T-helper 17 cell (primary cell): ENCODE measurements at regions not wholly inside any gene's neighbourhood (a gene's known extent, or its start where the extent isn't known, plus 50 kb on each side); places are given as distances from the start of the nearest gene placed in this dataset.
"Not testable (repeated sequence)": the region's sequence is repeated elsewhere in the genome, so short reads cannot be mapped to it uniquely, and the experiment has no call there.

Experiments
- ATAC-seq: fragments of 150-1000 bp; cut with Tn5 transposase; 2 replicates; pipeline ENCODE4 v1.10.0; 2021; ENCODE audit warnings: mild to moderate bottlenecking, moderate library complexity
- DNase-seq, 3 donors: peaks; one replicate each; pipeline versions ENCODE4 v3.0.0 to v3.0.0-alpha.2; 2020 to 2021
- H3K9me3 ChIP-seq: one replicate; pipeline ENCODE4 v1.7.0; 2013; ENCODE audit warnings: low read length, mild to moderate bottlenecking; ENCODE audit not compliant: control insufficient read depth, poor library complexity, severe bottlenecking
- H3K27ac Mint-ChIP-seq: one replicate; pipeline ENCODE4 v1.8.0; 2022; ENCODE audit warnings: mild to moderate bottlenecking, moderate library complexity, mixed read lengths
- H3K27me3 Mint-ChIP-seq: one replicate; pipeline ENCODE4 v1.8.0; 2022; ENCODE audit warnings: mixed read lengths
- H3K36me3 Mint-ChIP-seq: one replicate; pipeline ENCODE4 v1.8.0; 2022; ENCODE audit warnings: low read depth, mixed read lengths
- H3K4me1 Mint-ChIP-seq: one replicate; pipeline ENCODE4 v1.8.0; 2022; ENCODE audit warnings: mild to moderate bottlenecking, mixed read lengths
- H3K4me3 Mint-ChIP-seq: one replicate; pipeline ENCODE4 v1.8.0; 2022; ENCODE audit warnings: mild to moderate bottlenecking, moderate library complexity, mixed read lengths

- H3K27ac Mint-ChIP-seq, DNase-seq, ATAC-seq, H3K9me3 ChIP-seq, H3K4me1 Mint-ChIP-seq, H3K27me3 Mint-ChIP-seq, H3K4me3 Mint-ChIP-seq, H3K36me3 Mint-ChIP-seq: not testable (repeated sequence)
Measured at GRCh38 chr16:88176591-88177180, 206.1 kb upstream of the ZNF469 start.

DNA sequence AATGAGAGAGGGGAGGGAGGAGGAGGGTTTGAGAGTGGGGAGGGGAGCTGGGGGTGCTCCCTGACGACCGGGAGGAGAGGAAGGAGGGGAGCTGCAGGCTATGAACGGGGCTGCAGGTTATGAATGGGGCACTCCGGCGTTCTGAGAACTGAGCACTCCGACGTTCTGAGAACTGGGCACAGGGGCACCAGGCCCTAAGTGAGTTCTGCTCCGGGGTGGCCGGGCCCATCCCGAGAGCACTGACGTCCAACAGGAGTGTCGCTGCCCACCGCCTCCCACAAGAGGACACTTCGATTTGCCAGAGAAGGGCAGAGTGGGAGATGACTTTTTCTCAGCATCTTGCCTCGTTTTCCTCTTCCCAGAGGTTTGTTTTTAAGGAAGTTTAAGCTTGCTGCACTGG lies 204.5 kb upstream of the ZNF469 start:
- not testable (repeated sequence) for ATAC-seq, H3K4me3 Mint-ChIP-seq, H3K4me1 Mint-ChIP-seq, H3K27me3 Mint-ChIP-seq, H3K36me3 Mint-ChIP-seq, H3K9me3 ChIP-seq, H3K27ac Mint-ChIP-seq, DNase-seq

- not testable (repeated sequence) for ATAC-seq, H3K4me1 Mint-ChIP-seq, DNase-seq
Measured at GRCh38 chr16:88178896-88179295, 203.9 kb upstream of the ZNF469 start.

GRCh38 chr16:88182967-88183881 lies 199.5 kb upstream of the ZNF469 start:
- ATAC-seq, H3K4me1 Mint-ChIP-seq, H3K36me3 Mint-ChIP-seq, H3K27me3 Mint-ChIP-seq, DNase-seq, H3K27ac Mint-ChIP-seq, H3K4me3 Mint-ChIP-seq, H3K9me3 ChIP-seq: not testable (repeated sequence)

More at GRCh38 chr16:88178896-88179295, 203.9 kb upstream of the ZNF469 start:
- not testable (repeated sequence) for H3K36me3 Mint-ChIP-seq, H3K4me3 Mint-ChIP-seq, H3K9me3 ChIP-seq, H3K27me3 Mint-ChIP-seq, H3K27ac Mint-ChIP-seq

DNA sequence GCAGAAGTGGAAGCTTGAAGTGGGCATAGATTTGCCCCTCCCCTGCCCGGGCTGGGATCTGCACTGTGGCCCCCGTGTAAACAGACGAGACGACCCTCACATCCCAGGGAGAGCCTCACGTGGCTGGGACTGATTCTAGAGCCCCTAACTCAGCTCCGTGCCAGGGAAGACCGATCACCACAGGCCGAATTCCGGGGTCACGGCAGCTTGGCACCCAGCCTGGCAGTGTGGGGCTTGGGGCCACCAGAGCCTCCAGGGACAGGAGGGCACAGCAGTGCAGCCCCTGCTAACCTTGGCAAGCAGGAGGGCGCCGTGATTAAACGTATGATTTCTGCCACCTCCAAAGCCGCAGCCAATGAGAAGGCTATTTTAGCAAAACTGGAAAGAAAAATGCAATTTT lies 198.7 kb upstream of the ZNF469 start:
- not testable (repeated sequence) for H3K36me3 Mint-ChIP-seq, H3K27ac Mint-ChIP-seq, DNase-seq, ATAC-seq, H3K9me3 ChIP-seq, H3K4me1 Mint-ChIP-seq, H3K4me3 Mint-ChIP-seq, H3K27me3 Mint-ChIP-seq

DNA sequence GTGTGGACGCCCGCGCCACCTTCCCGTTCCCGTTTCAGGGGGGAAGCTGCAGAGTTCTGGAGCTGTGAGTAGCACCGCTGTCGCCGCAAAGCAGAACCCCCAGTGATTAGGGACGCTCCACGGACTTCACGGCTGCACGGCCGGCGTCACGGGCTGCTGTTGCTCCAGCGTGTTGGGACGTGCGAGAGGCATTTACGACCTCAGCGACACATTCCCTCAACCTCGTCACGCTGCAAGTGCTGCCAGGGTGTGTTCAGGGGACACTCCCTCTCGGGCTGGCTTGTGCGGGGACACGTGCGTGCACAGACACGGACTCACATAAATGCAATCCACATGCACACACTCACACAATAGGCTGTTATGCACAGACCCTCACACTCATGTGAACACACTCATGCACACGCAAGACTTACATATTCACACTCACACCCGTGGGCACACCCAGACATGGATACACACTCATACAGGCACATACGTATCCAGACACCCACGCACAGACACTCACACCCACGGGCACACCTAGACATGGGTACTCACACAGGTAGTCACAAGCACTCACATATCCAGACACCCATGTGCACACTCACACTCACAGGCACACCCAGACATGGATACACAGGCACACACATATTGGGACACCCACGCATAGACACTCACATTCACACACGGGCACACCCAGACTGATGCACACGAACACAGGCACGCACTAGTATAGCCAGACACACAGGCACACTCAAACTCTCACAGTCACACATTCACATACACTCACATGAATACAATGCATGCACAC lies 198.0 kb upstream of the ZNF469 start:
- H3K4me3 Mint-ChIP-seq, H3K27ac Mint-ChIP-seq, H3K27me3 Mint-ChIP-seq, H3K36me3 Mint-ChIP-seq, H3K4me1 Mint-ChIP-seq, H3K9me3 ChIP-seq, ATAC-seq, DNase-seq: not testable (repeated sequence)

DNA sequence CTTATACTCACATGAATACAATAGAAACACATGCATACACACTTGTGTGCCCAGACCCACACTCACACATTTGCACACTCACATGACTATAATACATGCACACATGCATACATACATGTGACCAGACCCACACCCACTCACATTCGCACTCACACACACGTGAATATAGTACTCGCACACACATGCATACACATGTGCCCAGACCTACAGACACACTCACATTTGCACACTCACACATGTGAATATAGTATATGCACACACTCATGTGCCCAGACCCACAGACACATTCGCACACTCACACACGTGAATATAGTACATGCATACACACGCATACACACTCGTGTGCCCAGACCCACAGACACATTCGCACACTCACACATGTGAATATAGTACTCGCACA lies 197.4 kb upstream of the ZNF469 start:
- not testable (repeated sequence) for DNase-seq, H3K4me1 Mint-ChIP-seq, ATAC-seq, H3K9me3 ChIP-seq, H3K4me3 Mint-ChIP-seq, H3K36me3 Mint-ChIP-seq, H3K27me3 Mint-ChIP-seq, H3K27ac Mint-ChIP-seq

DNA sequence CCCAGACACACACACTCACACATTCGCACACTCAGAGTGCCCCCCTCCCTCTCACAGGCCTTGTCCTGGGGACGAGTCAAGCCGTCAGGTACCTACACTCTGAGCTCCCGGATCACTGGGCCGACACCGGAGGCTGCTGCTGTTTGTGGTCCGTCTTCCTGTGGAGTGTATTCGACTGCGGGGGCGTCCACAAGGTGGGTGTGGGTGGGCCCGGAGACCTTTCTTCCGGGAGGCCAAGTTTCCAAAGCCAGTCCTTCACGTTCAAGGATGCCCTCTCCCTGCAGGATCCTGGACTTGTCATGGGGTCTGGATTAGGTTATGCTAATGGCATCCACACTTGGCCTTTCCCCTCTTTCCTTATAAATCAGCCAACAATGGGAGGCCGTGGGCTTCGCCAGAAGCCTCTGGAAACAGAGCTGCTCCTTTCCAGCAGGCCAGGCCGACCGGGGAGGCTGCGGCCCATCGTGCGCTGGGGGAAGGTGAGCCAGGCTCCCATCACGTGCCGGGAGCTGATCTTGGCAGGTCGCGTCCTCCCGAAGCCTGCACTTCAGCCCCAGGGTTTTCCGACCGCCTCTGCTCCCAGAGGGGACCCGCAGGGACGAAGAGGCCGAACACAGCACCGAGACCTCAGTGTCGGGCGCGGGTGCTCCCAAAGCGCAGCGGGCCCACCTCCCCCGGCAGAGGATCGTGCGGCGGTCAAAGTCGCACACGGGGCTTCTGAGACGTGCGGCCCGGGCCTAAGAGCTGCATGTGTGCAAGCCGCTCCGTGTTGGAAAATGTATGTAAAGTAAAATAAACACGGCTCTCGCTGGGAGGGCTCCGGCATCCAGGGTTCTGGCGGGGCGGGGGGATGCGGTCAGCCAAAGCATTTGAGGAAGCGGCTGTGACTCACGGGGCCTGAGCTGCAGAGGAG lies 196.5 kb upstream of the ZNF469 start:
- not testable (repeated sequence) for H3K4me1 Mint-ChIP-seq, H3K36me3 Mint-ChIP-seq, H3K27ac Mint-ChIP-seq, ATAC-seq, H3K27me3 Mint-ChIP-seq, H3K4me3 Mint-ChIP-seq, H3K9me3 ChIP-seq, DNase-seq

DNA sequence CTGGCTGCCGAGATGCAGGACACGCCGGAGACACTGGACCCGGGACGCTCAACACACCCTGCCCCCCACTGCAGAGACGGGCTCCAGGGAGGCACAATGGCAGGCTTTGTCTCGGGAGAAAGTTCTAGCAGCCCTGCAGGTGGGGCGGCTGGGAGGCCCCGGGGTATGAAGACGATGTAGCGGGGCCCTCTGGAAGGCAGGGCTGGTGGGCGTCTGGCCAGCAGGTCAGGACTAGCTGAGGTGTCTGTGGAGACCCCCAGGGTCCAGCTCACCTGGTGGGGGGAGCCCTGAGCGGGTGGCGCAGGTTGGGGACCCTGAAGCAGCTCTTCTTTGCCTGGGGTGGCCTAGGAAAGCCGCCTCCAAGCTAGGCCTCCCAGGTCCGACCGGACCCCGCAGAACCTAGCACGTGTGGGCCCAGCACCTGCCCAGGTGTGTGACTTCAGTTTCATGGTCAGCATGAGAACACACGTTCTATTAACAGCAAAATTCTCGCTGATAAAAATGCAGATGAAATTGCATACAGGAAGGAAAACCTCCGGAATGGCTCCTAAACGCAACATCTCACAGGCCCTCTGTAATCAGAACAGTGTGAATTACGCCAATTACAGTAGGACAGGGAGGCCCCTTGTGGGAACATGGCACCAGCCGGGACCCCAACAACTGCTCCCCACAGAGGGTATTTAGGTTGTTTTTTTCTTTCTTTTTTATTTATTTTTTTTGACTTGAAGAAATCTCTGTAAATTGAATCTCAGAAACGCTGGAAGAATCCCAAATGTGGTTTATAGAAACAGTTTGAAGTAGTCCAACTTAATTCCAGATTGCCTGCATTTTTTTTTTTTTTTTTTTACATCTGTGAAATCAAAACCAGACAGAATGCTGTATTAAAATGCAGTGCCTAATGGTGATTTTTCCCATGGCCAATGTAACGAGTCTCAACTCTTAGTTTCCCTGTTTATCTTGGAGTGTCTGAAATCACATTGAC lies 195.6 kb upstream of the ZNF469 start:
- not testable (repeated sequence) for H3K9me3 ChIP-seq, H3K4me3 Mint-ChIP-seq, H3K27ac Mint-ChIP-seq, DNase-seq, H3K36me3 Mint-ChIP-seq, H3K4me1 Mint-ChIP-seq, H3K27me3 Mint-ChIP-seq, ATAC-seq

- not testable (repeated sequence) for H3K36me3 Mint-ChIP-seq, H3K9me3 ChIP-seq, ATAC-seq, H3K27ac Mint-ChIP-seq, DNase-seq, H3K27me3 Mint-ChIP-seq, H3K4me1 Mint-ChIP-seq, H3K4me3 Mint-ChIP-seq
Measured at GRCh38 chr16:88188171-88188895, 194.4 kb upstream of the ZNF469 start.

GRCh38 chr16:88190592-88191095 lies 192.1 kb upstream of the ZNF469 start:
- H3K27me3 Mint-ChIP-seq, ATAC-seq, H3K27ac Mint-ChIP-seq: not testable (repeated sequence)

More at GRCh38 chr16:88190592-88191095, 192.1 kb upstream of the ZNF469 start:
- H3K4me1 Mint-ChIP-seq, H3K4me3 Mint-ChIP-seq, H3K36me3 Mint-ChIP-seq, H3K9me3 ChIP-seq, DNase-seq: not testable (repeated sequence)
